CD4-positive, alpha-beta T cell treated with Interleukin-15 for 1 hour (primary cell): ENCODE measurements at regions not wholly inside any gene's neighbourhood (a gene's known extent, or its start where the extent isn't known, plus 50 kb on each side); places are given as distances from the start of the nearest gene placed in this dataset.
"Not testable (repeated sequence)": the region's sequence is repeated elsewhere in the genome, so short reads cannot be mapped to it uniquely, and the experiment has no call there.

Experiments used
- DNase-seq: peaks from one replicate; pipeline ENCODE4 v3.0.0-alpha.2; 2020

- DNase-seq: no peak
These were observed 362.2 kb downstream of the SMARCA1 start for GRCh38 chrX:129161108-129161507.

GRCh38 chrX:129158505-129158904 lies 364.8 kb downstream of the SMARCA1 start:
- DNase-seq: no peak

- DNase-seq: no peak
These were observed 377.4 kb downstream of the SMARCA1 start for GRCh38 chrX:129145840-129146272.

GRCh38 chrX:129145385-129145784 lies 377.9 kb downstream of the SMARCA1 start:
- no peak for DNase-seq

- DNase-seq: no peak
These were observed 378.9 kb downstream of the SMARCA1 start for GRCh38 chrX:129144172-129145038.

- DNase-seq: no peak
These were observed 383.3 kb downstream of the SMARCA1 start for GRCh38 chrX:129139837-129140598.

GRCh38 chrX:129125122-129125914 lies 398.0 kb downstream of the SMARCA1 start:
- no peak for DNase-seq

- DNase-seq: no peak
These were observed 399.5 kb downstream of the SMARCA1 start for GRCh38 chrX:129123795-129124194.

- DNase-seq: no peak
These were observed 406.4 kb downstream of the SMARCA1 start for GRCh38 chrX:129116676-129117470.

GRCh38 chrX:129115935-129116334 lies 407.4 kb downstream of the SMARCA1 start:
- DNase-seq: no peak

- DNase-seq: no peak
These were observed 408.2 kb downstream of the SMARCA1 start for GRCh38 chrX:129115104-129115503.

GRCh38 chrX:129111081-129111798 lies 412.1 kb downstream of the SMARCA1 start:
- no peak for DNase-seq

- no peak for DNase-seq
These were observed 414.4 kb downstream of the SMARCA1 start for GRCh38 chrX:129108936-129109335.

GRCh38 chrX:129099207-129099606 lies 424.1 kb downstream of the SMARCA1 start:
- no peak for DNase-seq

- no peak for DNase-seq
These were observed 425.6 kb downstream of the SMARCA1 start for GRCh38 chrX:129097668-129098067.

- DNase-seq: no peak
These were observed 429.6 kb downstream of the SMARCA1 start for GRCh38 chrX:129093706-129094105.

GRCh38 chrX:129092757-129093156 lies 430.5 kb downstream of the SMARCA1 start:
- no peak for DNase-seq

- DNase-seq: no peak
These were observed 431.0 kb downstream of the SMARCA1 start for GRCh38 chrX:129092242-129092641.

- no peak for DNase-seq
These were observed 432.2 kb downstream of the SMARCA1 start for GRCh38 chrX:129091097-129091496.

GRCh38 chrX:129086802-129087201 lies 436.5 kb downstream of the SMARCA1 start:
- no peak for DNase-seq

- not testable (repeated sequence) for DNase-seq
These were observed 439.0 kb downstream of the SMARCA1 start for GRCh38 chrX:129084291-129084690.
